ENCODE measurements at regions not wholly inside any gene's neighbourhood (a gene's known extent, or its start where the extent isn't known, plus 50 kb on each side); places are given as distances from the start of the nearest gene placed in this dataset.
"Not testable (repeated sequence)": the region's sequence is repeated elsewhere in the genome, so short reads cannot be mapped to it uniquely, and the experiment has no call there.

DNA sequence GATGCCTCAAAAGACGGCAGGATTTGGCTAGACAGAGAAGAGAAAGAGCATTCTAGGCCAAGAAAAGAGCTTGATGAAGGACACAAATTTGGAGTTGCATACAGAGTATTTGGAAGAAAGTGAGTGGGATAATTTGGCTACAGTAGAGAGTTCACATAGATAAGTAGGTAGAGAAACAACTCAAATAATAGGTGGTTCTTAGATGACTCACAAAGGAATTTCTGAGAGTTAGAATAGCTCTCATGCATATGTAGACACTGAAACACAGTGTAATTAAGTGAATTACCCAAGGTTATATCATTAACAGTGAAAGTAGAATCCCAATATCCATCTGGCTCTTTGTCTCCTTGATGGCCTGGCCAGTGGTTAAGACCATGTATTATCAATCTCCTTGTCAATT is 228.6 kb upstream of the DDI1 start:
- Mint-ChIP-seq H3K27ac (ENCODE audit: unreplicated experiment) (no peak overlapping the region), H3K36me3 (ENCODE audit: unreplicated experiment) (no peaks in the 10 kb centered on the region), H3K27me3 (ENCODE audit: unreplicated experiment) (no peaks in the 10 kb centered on the region), H3K4me1 (ENCODE audit: unreplicated experiment) (peaks cover 38% of the 10 kb centered on the region), H3K4me3 (ENCODE audit: unreplicated experiment) (no peak overlapping the region), H3K9me3 (ENCODE audit: unreplicated experiment) (no peaks in the 10 kb centered on the region)
- TF ChIP-seq CTCF (IDR thresholded peaks at IDR 0.05), result no peak
- no peak for DNase-seq (ENCODE audit: extremely low spot score, unreplicated experiment)

DNA sequence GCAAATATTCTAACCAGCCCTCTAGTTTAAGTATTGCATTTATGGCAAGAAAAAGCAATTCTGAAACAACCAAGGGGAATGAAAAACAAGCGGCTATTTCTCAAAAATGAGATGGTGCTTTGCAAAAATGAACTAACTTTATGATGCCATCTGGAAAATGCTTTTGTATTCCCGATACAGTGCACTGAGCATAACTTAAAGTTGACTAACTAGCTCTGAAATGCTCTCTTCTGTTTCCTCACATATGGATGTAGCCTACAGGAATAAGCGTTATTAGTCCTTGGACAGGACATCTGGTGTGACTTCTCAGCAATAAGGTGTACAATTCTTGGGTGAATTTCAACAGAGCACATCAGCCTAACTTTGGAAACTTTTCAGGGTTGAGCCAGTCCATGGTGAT is 228.2 kb upstream of the DDI1 start:
- H3K27ac Mint-ChIP-seq (ENCODE audit: unreplicated experiment), result no peak overlapping the region
- no peaks in the 10 kb centered on the region for H3K9me3 Mint-ChIP-seq (ENCODE audit: unreplicated experiment)
- H3K27me3 Mint-ChIP-seq (ENCODE audit: unreplicated experiment), result no peaks in the 10 kb centered on the region
- TF ChIP-seq CTCF (IDR thresholded peaks at IDR 0.05), result no peak
- H3K36me3 Mint-ChIP-seq (ENCODE audit: unreplicated experiment), result no peaks in the 10 kb centered on the region
- DNase-seq (ENCODE audit: extremely low spot score, unreplicated experiment), result no peak
- peaks cover 36% of the 10 kb centered on the region for H3K4me1 Mint-ChIP-seq (ENCODE audit: unreplicated experiment)
- no peak overlapping the region for H3K4me3 Mint-ChIP-seq (ENCODE audit: unreplicated experiment)

DNA sequence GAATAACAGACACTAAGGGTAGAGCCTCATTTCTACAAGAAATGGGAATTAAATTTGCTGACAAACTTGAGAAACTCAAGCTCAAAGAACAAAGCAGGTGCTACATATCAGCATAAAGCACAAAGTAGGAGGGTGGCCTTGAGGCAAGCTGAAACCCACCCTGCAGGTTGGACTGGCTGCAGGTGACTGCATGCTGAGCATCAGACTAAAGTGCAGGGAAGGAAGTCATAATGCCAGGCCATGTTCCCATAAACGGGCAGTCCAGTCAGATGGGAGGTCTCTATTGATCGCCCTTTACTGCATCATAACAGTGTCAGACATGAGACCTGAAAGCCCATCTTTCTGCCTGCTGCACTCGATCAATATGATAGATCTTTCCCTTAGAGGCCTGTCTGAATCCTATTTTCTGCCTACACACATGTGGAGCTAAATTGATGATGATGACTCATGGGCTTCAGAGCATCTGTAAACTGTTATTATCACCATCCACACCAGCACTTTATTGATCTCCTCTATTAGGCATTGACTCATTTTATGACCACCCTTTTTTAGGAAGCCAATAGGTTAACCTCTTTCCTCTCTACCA is 224.5 kb upstream of the DDI1 start:
- TF ChIP-seq CTCF (IDR thresholded peaks at IDR 0.05), result no peak
- Mint-ChIP-seq H3K4me1 (ENCODE audit: unreplicated experiment) (peaks cover 10% of the 10 kb centered on the region), H3K4me3 (ENCODE audit: unreplicated experiment) (no peak overlapping the region), H3K27me3 (ENCODE audit: unreplicated experiment) (no peaks in the 10 kb centered on the region), H3K36me3 (ENCODE audit: unreplicated experiment) (no peaks in the 10 kb centered on the region), H3K27ac (ENCODE audit: unreplicated experiment) (no peak overlapping the region), H3K9me3 (ENCODE audit: unreplicated experiment) (no peaks in the 10 kb centered on the region)
- DNase-seq (ENCODE audit: extremely low spot score, unreplicated experiment), result no peak

DNA sequence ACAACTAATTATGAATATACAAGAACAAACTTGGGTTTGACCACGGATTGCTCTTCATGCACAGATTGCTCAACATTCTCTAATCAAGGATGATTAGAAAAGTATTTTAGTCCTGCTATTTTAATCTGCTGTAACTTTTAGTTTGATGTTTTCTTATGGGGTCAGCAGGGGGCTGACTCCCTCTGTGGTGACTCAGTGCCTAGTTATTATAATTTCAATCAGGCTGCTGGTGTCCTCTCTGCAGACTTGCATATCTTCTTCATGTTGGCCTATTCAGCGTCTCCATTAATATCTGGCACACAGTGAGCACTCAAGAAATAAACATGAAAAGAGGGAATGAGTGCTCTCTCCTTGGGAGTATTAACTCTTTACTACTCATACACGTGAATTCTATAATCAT is 223.8 kb upstream of the DDI1 start:
- no peak for DNase-seq (ENCODE audit: extremely low spot score, unreplicated experiment)
- H3K9me3 Mint-ChIP-seq (ENCODE audit: unreplicated experiment), result no peaks in the 10 kb centered on the region
- no peak overlapping the region for H3K27ac Mint-ChIP-seq (ENCODE audit: unreplicated experiment)
- H3K27me3 Mint-ChIP-seq (ENCODE audit: unreplicated experiment), result no peaks in the 10 kb centered on the region
- no peaks in the 10 kb centered on the region for H3K36me3 Mint-ChIP-seq (ENCODE audit: unreplicated experiment)
- no peak overlapping the region for H3K4me3 Mint-ChIP-seq (ENCODE audit: unreplicated experiment)
- TF ChIP-seq CTCF (IDR thresholded peaks at IDR 0.05), result no peak
- peaks cover 8% of the 10 kb centered on the region for H3K4me1 Mint-ChIP-seq (ENCODE audit: unreplicated experiment)

GRCh38 chr11:103820345-103820744 is 216.1 kb upstream of the DDI1 start:
- H3K27me3 Mint-ChIP-seq (ENCODE audit: unreplicated experiment); H3K4me1 Mint-ChIP-seq (ENCODE audit: unreplicated experiment); H3K36me3 Mint-ChIP-seq (ENCODE audit: unreplicated experiment); H3K27ac Mint-ChIP-seq (ENCODE audit: unreplicated experiment); H3K4me3 Mint-ChIP-seq (ENCODE audit: unreplicated experiment); DNase-seq (ENCODE audit: extremely low spot score, unreplicated experiment): not testable (repeated sequence)
- peaks cover 17% of the 10 kb centered on the region for H3K9me3 Mint-ChIP-seq (ENCODE audit: unreplicated experiment)

DNA sequence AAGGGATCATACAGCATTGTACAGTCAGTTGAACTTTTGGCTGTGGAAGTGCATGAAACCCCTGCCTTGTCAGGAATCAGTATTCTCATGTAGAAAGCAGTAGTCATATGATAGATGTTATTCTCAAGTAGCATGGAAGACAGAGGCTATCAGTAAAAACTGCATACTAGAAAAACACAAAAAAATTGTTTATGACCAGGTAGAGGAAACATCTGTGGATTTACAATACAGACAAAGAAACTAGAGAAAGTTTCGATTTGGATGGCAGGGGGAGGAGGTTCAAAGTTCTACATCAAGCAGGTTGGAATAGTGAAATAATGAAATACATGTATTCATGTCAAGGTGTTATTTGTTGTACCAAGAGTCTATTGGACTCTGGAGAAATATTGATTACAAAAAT is 212.3 kb upstream of the DDI1 start:
- Mint-ChIP-seq H3K4me3 (ENCODE audit: unreplicated experiment) (no peak overlapping the region), H3K4me1 (ENCODE audit: unreplicated experiment) (no peaks in the 10 kb centered on the region), H3K36me3 (ENCODE audit: unreplicated experiment) (no peaks in the 10 kb centered on the region), H3K27ac (ENCODE audit: unreplicated experiment) (no peak overlapping the region), H3K9me3 (ENCODE audit: unreplicated experiment) (peaks cover 16% of the 10 kb centered on the region), H3K27me3 (ENCODE audit: unreplicated experiment) (no peaks in the 10 kb centered on the region)
- no peak for DNase-seq (ENCODE audit: extremely low spot score, unreplicated experiment)
- TF ChIP-seq CTCF (IDR thresholded peaks at IDR 0.05), result no peak

Data from osteocyte (in vitro differentiated cells).